Left colon (tissue), 2 donors: ENCODE measurements at regions not wholly inside any gene's neighbourhood (a gene's known extent, or its start where the extent isn't known, plus 50 kb on each side); places are given as distances from the start of the nearest gene placed in this dataset.

ENCODE experiments used
- ATAC-seq: fragments of 200-7000 bp; cut with Tn5 transposase; one replicate; pipeline ENCODE4 v1.9.1; 2020; ENCODE audit warnings: mild to moderate bottlenecking, moderate library complexity
- DNase-seq, 2 donors: peaks; one replicate each; pipeline ENCODE4 v3.0.0-alpha.2; 2020
- intact Hi-C, 2 donors: fragments of 100-400 bp; cut with DNase I in 1 of 2; cut with micrococcal nuclease in 1 of 2; formaldehyde crosslinking; loops; one replicate each; pipeline versions ENCODE4 v1.11.2 to v1.14.0; 2022; cut with DNase I, micrococcal nuclease
- donor health status: DM: no; HTN: no; CAD: no.
- donor health status: DM: yes; HTN: yes; CAD: no.

DNA sequence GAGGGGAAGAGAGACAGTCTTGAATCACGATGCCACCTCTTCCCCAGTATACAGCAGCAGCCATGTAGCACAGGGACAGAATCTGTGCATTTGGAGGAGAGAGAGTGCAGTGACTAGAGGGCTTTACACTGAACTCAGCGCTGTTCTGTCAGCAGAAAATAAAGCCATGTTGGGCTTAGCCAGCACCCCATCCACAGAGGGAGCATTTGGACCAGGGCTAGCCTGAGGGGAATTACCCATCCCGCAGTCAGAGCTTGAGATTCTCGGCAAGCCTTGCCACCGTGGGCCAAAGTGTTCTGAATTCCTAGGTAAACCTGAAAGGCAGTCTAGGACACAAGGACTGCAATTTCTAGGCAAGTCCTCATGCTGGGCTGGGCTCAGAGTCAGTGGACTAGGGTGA, 120.4 kb upstream of the CNOT2 start:
- ATAC-seq (no peak), DNase-seq (no peak)
- intact Hi-C loops, result no loop called here

DNA sequence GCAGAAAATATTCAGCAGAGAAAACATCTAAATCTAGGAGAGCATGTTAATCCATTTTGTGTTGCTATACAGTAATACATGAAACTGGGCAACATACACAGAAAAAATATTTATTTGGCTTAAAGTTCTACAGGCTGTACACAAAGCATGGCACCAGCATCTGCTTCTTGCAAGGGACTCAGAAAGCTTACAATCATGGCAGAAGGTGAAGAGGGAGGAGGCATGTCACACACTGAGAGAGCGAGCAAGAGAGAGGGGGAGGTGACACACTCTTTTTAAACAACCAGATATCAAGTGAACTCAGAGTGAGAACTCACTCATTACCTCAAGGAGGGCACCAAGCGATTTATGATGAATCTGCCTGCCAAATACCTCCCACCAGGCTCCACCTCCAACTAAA, 94.2 kb upstream of the CNOT2 start:
- intact Hi-C loops, result no loop called here
- ATAC-seq (no peak), DNase-seq (no peak)

DNA sequence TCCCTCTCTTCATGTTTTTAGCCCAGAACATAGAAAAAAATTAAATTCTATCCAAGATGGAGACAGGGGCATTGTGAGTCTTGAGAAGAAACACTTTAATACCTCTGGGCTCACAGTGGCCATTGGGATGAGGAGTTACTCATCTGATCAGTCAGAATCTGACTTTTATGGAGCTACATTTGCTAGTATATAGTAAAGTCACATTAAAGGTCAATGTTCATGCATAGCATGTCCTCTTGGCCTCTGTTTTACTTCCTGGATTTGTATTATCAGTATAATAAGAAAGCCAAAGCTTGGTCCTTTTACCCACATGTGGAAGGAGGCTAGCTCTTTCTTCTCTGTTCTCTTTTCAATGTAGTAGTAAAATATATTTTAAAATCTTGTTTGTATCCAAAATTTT, 93.6 kb upstream of the CNOT2 start:
- ATAC-seq (peak; percentile 96), DNase-seq (no peak)
- intact Hi-C loops, result no loop called here

DNA sequence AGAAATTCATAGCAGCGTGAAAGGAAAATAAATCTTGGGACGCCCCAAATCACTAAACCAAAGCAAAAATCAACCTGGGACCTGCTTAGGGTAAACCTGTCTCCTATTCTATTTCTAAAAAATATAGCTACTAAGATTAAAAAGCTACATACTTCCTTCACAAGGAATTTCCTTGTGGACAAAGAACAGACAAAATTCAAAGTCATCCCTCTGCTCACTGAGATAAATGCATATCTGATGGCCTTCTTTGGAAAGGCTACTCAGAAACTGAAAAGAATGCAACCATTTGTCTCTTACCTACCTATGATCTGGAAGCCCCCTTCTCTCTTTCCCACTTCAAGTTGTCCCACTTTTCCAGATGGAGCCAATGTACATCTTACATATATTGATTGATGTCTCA, 93.0 kb upstream of the CNOT2 start:
- no peak for ATAC-seq
- intact Hi-C loops, result no loop called here

DNA sequence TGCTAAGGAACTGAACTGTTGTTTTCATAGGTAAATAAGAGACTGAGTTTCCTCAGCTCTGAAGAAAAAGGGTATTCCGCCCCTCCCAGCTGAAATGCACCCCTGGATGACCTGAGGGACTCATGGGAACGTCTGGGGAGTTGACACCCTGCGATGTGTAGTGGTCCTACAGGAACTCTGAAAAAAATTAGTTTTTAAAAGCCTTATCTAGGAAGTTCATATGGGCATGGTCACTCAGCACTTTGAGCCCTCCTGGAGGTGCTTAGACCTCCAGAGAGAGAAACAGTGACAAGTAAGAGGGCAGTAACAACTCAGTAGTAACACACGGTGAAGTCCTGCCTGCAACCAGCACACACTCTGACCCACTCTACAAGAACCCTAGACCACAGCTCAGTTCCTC, 91.2 kb upstream of the CNOT2 start:
- ATAC-seq (no peak), DNase-seq (no peak)
- intact Hi-C loops, result no loop called here

More for the DNA sequence above, 93.0 kb upstream of the CNOT2 start:
- DNase-seq, result no peak

DNA sequence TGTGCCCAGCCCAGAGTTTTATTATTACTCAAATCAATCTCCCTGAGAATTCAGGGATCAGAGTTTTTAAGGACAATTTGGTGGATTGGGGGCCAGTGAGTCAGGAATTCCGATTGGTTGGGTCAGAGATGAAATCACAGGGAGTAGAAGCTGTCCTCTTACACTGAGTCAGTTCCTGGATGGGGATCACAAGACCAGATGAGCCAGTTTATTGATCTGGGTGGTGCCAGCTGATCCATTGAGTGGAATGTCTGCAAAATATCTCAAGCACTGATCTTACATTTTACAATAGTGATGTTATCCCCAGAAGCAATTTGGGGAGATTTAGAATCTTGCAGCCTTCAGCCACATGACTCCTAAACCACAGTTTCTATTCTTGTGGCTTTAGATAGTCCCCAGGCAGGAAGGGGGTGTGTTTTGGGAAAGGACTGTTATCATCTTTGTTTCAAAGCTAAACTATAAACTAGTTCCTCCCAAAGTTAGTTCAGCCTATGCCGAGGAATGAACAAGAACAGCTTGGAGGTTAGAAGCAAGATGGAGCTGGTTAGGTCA, 89.1 kb upstream of the CNOT2 start:
- ATAC-seq (no peak), DNase-seq (no peak)
- intact Hi-C loops, result no loop called here

DNA sequence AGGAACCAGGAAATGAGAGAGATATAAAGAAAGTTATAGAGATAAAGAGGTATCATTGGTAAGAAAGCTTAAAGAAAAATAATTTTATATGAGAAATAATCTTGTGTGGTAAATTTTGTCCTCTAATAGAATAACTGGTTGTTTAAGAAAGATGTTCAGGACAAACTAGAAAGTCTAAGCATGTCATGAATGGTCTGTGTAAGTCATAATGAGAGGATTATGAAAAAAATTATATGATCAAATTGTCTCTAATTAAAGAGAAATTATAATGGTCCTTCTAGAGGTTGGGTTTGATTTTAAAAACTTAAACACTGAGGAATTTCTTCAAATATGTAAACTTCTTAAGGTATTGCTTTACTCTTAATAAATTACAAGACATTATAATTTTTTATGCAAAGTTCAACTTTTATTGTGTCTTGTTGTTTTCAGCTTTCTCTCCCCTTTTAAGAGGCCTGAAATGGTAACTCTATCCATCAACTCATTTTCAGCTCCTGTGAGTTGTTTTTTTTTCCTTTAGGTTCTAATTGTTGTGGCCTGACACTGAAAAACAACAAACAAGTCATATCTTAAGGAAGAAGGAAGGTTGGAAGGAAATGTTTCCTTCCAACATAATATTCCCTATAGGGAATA, 88.2 kb upstream of the CNOT2 start:
- no peak for DNase-seq
- intact Hi-C loops, result no loop called here
- no peak for ATAC-seq

DNA sequence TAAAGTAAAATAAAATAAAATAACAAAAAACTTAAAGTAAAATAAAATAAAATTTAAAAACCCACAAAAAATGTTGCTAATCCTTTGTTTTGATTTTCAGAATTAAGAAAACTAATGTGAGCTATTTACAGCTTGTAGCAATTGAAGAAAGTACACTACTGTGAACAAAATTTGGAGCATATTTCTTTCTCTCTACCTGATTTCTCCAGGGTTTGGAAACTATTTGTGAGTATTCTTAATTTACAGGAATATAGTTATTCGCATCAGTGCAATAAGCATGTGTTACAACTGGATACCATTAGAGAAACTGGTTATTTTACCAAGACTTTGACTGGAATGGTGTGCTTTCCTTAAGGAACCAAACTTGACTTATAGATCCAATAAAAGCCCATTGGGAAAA, 86.1 kb upstream of the CNOT2 start:
- intact Hi-C loops, result no loop called here
- ATAC-seq, result no peak
- no peak for DNase-seq

DNA sequence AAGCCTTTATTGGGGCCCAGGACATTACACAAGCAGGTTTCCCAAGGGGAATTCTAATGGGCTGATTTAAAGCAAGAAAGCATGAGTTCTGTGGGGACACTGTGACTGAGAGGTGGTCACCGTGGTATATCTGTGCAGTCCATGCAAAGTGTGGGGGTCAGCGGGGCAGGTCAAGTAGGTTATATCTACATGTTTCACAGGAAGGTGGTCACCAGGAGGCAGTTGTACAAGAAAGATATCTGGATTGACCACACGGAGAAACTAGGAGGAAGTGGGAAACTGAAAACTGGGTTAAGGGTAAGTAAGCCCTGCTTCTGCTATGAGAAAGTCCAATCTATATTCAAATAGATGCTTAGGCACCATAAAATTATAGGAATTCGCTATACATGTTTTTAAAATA, 77.8 kb upstream of the CNOT2 start:
- DNase-seq (no peak), ATAC-seq (no peak)
- intact Hi-C loops, result no loop called here

DNA sequence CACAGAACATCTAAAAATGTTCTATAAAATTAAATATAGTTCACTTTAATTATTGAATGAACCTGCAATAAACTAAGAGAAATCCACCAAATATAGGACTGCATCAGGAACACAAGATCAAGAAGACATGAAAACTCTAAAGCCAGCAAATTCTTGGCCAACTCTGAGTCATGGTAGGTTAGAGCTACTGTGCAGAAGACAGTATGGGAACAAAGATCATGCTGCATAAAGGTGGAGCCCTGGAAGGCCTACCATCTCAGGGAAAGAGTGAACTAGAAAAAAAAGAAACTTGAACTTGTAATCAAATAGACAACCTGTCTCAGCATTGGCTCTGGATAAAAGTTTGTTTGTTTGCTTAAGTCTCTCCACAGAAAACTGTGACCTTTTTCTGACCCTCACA, 66.9 kb upstream of the CNOT2 start:
- intact Hi-C loops, result no loop called here
- ATAC-seq, result peak; percentile 87
- no peak for DNase-seq

DNA sequence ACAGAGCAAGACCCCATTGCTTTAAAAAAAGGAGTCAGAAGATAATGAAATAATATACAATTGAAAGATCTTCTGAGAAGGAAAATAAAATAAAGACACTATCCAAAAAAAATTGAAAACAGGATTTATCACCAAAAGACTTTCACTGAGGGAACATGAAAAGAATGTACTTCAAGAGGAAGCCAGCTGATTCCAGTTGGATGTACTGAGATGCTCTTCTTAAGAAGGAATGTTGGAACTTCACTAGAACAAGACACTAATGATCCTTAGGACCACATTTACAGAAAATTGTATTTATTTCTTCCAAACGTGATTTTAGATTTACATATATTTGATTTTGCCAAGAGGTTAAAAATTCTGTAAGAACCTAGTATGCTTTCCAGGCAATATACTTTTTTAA, 65.6 kb upstream of the CNOT2 start:
- intact Hi-C loops, result no loop called here
- no peak for DNase-seq
- no peak for ATAC-seq

DNA sequence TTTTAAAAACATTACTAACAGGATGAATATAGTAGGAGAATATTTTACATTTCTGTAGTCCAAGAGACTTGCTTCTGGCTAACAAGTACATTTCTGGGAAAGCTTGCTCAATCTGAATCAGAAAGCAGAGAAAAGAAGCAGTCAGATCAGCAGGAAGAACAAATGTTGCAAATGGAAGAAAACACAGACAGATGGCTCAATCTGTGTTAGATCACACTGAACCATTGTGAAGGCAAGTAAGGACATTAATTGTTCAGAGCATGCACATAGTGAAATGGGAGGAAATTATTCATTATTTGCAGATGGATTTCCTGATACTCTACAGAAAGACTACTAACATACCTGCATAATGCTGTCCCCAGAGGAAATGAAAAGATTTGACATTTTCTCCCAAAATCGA, 65.2 kb upstream of the CNOT2 start:
- DNase-seq (no peak), ATAC-seq (no peak)
- intact Hi-C loops, result no loop called here

DNA sequence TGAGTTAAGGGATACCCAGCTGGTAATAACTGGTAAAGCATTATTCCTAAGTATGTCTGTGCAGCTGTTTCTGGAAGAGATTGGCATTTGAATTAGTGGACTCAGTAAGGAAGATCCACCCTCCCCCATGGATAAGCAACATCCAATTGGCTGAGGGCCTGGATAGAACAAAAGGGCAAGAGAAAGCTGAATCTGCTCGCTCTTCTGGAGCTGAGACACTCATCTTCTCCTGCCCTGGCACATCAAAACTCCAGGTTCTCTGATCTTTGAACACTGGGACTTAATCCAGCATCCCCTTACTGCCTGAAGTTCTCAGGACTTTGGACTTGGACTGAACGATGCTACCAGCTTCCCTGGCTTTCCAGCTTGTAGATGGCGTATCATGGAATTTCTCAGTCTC, 63.1 kb upstream of the CNOT2 start:
- intact Hi-C loops, result no loop called here
- DNase-seq (no peak), ATAC-seq (no peak)

DNA sequence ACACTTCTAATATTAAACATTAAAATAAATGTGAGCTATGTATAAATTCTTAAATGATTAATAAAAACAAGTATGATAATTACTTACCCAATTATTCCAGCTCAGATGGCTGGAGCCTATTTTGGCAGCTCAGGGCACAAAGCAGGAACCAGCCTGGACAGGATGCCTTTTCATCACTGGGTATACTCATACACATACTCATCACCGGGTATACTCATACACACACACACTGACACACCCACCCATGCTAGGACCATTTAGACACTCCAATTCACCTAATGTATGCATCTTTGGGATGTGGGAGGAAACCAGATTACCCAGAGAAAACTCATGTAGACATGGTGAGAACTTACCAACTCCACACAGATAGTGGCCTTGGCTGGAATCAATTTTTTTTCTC, 57.9 kb upstream of the CNOT2 start:
- no peak for DNase-seq
- intact Hi-C loops, result no loop called here
- no peak for ATAC-seq

DNA sequence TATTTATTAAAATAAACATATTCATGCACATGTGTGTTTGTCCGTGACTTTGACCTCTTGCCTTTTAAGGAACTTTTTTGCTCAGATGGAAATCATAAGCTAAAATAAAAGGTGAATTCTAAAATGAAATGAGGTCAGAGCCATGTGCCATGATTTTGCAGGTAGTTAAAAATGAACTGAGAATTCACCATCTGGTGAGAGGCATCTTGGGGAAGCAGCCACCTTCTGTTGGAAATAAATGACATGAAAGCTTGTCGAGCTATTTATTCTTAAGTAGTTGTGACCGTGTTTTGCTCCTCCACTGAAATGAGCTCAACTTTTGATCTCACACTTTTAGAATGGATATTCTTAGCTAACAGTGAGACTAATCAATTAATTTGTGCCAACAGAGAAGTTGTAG, 56.8 kb upstream of the CNOT2 start:
- DNase-seq, result no peak
- intact Hi-C loops, result no loop called here
- ATAC-seq, result no peak

DNA sequence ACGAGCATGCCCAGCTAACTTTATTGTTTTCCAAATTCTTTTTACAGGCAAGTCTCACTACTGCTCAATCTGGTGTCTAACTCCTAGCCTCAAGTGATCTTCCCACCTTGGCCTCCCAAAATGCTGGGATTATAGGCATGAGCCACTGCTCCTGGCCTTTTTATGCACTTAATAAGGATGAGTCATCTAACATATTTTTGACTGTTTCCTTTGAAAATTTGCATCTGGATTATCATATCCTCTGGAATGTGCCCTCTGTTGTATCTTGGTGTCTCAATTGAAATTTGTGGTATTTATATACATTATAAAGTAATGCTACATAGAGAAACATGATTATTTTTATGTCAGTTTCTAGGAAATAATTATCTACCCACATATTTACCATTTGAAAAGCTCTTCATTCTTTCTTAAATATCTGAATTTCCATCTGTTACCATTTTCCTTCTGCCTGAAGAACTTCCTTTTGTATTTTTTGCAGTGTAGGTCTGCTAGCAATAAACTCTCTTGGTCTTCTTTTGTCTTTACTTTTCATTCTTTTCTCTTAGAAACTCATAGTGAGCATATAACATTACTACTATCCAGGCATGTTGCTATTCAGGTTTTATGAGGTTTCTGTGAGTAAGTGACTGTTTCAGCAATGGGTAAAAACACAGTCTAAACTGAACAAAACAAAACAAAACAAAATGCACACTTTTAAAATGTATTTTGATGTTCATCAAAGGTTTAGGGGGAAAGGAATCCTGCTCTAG, 52.8 kb upstream of the CNOT2 start:
- intact Hi-C loops, result no loop called here
- no peak for DNase-seq

More for the DNA sequence above, 52.8 kb upstream of the CNOT2 start:
- no peak for ATAC-seq
